GM23338 (cell line): ENCODE measurements at regions not wholly inside any gene's neighbourhood (a gene's known extent, or its start where the extent isn't known, plus 50 kb on each side); places are given as distances from the start of the nearest gene placed in this dataset.

ENCODE experiments used
- ATAC-seq: fragments of 200-7000 bp; cut with Tn5 transposase; 3 replicates; pipeline ENCODE4 v1.9.1; 2020
- DNase-seq: peaks from one replicate; pipeline ENCODE4 v3.0.0-alpha.2; 2015; ENCODE audit warnings: low spot score
- H2AFZ ChIP-seq: fragments of 200-600 bp; sonication (generic); 2 replicates; pipeline ENCODE4 v1.8.0; 2016; ENCODE audit warnings: antibody characterized with exemption, mild to moderate bottlenecking, moderate library complexity
- H3F3A ChIP-seq: fragments of 200-600 bp; sonication (generic); replicated peaks from 2 replicates; pipeline ENCODE4 v1.8.0; 2017; ENCODE audit warnings: antibody characterized with exemption, mixed run types, low read depth
- H3K27ac ChIP-seq: fragments of 200-600 bp; sonication (generic); 2 replicates; pipeline ENCODE4 v1.6.1; 2016; ENCODE audit warnings: low read depth
- H3K27me3 ChIP-seq: fragments of 200-600 bp; sonication (generic); 2 replicates; pipeline ENCODE4 v1.8.0; 2016; ENCODE audit warnings: mild to moderate bottlenecking, mixed run types, moderate library complexity; ENCODE audit not compliant: insufficient read depth
- H3K36me3 ChIP-seq: fragments of 200-600 bp; sonication (generic); 2 replicates; pipeline ENCODE4 v1.8.0; 2016; ENCODE audit warnings: mild to moderate bottlenecking; ENCODE audit not compliant: insufficient read depth
- H3K4me1 ChIP-seq: fragments of 200-600 bp; sonication (generic); 2 replicates; pipeline ENCODE4 v1.8.0; 2016; ENCODE audit warnings: mild to moderate bottlenecking, moderate library complexity; ENCODE audit not compliant: insufficient read depth
- H3K4me2 ChIP-seq: fragments of 200-600 bp; sonication (generic); 2 replicates; pipeline ENCODE4 v1.7.1; 2017; ENCODE audit warnings: mixed run types
- H3K4me3 ChIP-seq: fragments of 200-600 bp; sonication (generic); 2 replicates; pipeline ENCODE4 v1.6.1; 2016; ENCODE audit warnings: mixed run types
- H3K79me2 ChIP-seq: fragments of 200-600 bp; sonication (generic); replicated peaks from 2 replicates; pipeline ENCODE4 v1.8.0; 2017; ENCODE audit warnings: mild to moderate bottlenecking; ENCODE audit not compliant: insufficient read depth
- H3K9me2 ChIP-seq: fragments of 200-600 bp; sonication (generic); 2 replicates; pipeline ENCODE4 v1.8.0; 2017; ENCODE audit not compliant: insufficient read depth
- H4K20me1 ChIP-seq: fragments of 200-600 bp; sonication (generic); replicated peaks from 2 replicates; pipeline ENCODE4 v1.8.0; 2017; ENCODE audit warnings: mild to moderate bottlenecking; ENCODE audit not compliant: insufficient read depth
- H3K27ac Mint-ChIP-seq: 2 replicates; pipeline ENCODE4 v1.8.0; 2020; ENCODE audit warnings: inconsistent platforms, mild to moderate bottlenecking, moderate library complexity, mixed read lengths
- H3K27me3 Mint-ChIP-seq: 3 replicates; pipeline ENCODE4 v1.8.0; 2022; ENCODE audit warnings: low read depth, mild to moderate bottlenecking, moderate library complexity, mixed read lengths, inconsistent platforms; ENCODE audit not compliant: insufficient read depth, poor library complexity
- H3K36me3 Mint-ChIP-seq: 3 replicates; pipeline ENCODE4 v1.8.0; 2021; ENCODE audit warnings: low read depth, mild to moderate bottlenecking, inconsistent platforms, moderate library complexity, mixed read lengths
- H3K4me1 Mint-ChIP-seq: 3 replicates; pipeline ENCODE4 v1.8.0; 2020; ENCODE audit warnings: mild to moderate bottlenecking, inconsistent platforms, mixed read lengths
- H3K4me3 Mint-ChIP-seq: 3 replicates; pipeline ENCODE4 v1.8.0; 2021; ENCODE audit warnings: moderate library complexity, mild to moderate bottlenecking, inconsistent platforms, mixed read lengths
- H3K9me3 Mint-ChIP-seq: 3 replicates; pipeline ENCODE4 v1.8.0; 2020; ENCODE audit warnings: moderate library complexity, mild to moderate bottlenecking, inconsistent platforms, mixed read lengths
- CREB1 ChIP-seq: fragments of 250-450 bp; sonication (Bioruptor Pico); IDR thresholded peaks from 2 replicates; pipeline ENCODE4 v1.5.0; 2020; ENCODE audit warnings: low read depth, mild to moderate bottlenecking, moderate library complexity
- EZH2 ChIP-seq: fragments of 200-600 bp; sonication (generic); IDR thresholded peaks from one replicate; pipeline ENCODE4 v1.8.0; 2017; ENCODE audit warnings: antibody characterized with exemption, mild to moderate bottlenecking, low read depth; ENCODE audit not compliant: unreplicated experiment
- EZH2phosphoT487 ChIP-seq: fragments of 200-600 bp; sonication (generic); IDR thresholded peaks from one replicate; pipeline ENCODE4 v1.8.1; 2018; ENCODE audit warnings: antibody characterized with exemption; ENCODE audit not compliant: unreplicated experiment
- JUNB ChIP-seq: IDR thresholded peaks from one replicate; pipeline ENCODE4 v1.6.1; 2016; ENCODE audit warnings: antibody characterized with exemption; ENCODE audit not compliant: unreplicated experiment
- NANOG ChIP-seq: IDR thresholded peaks from 2 replicates; pipeline ENCODE4 v1.6.1; 2016; ENCODE audit warnings: antibody characterized with exemption, borderline replicate concordance
- POLR2AphosphoS5 ChIP-seq: IDR thresholded peaks from 2 replicates; pipeline ENCODE4 v1.6.1; 2016; ENCODE audit warnings: antibody characterized with exemption, low read depth
- STAT1 ChIP-seq: IDR thresholded peaks from one replicate; pipeline ENCODE4 v1.6.1; 2016; ENCODE audit warnings: antibody characterized with exemption; ENCODE audit not compliant: unreplicated experiment
- ZNF114 ChIP-seq: fragments of 250-450 bp; sonication (Bioruptor Pico); IDR thresholded peaks from 2 replicates; pipeline ENCODE4 v1.5.0; 2020; ENCODE audit warnings: mild to moderate bottlenecking, moderate library complexity
- ZNF331 ChIP-seq: fragments of 250-450 bp; sonication (Bioruptor Pico); IDR thresholded peaks from 2 replicates; pipeline ENCODE4 v1.5.0; 2020; ENCODE audit warnings: low read depth, mild to moderate bottlenecking, moderate library complexity
- TF ChIP-seq, protein P1 (sequence below): fragments of 250-450 bp; sonication (Bioruptor Pico); IDR thresholded peaks from 2 replicates; pipeline ENCODE4 v1.5.0; 2020; ENCODE audit warnings: mild to moderate bottlenecking, moderate library complexity
- TF ChIP-seq, protein P2 (sequence below), 2 experiments: fragments of 200-600 bp in 1 of 2; sonication (generic) in 1 of 2; conservative IDR thresholded peaks; 2 replicates each; pipeline versions ENCODE4 v1.5.1 to v1.6.1; 2016 to 2017; ENCODE audit warnings: antibody characterized with exemption in 2 of 2, low read depth in 2 of 2, mild to moderate bottlenecking in 2 of 2, moderate library complexity in 1 of 2
- TF ChIP-seq, protein P3 (sequence below): IDR thresholded peaks from one replicate; pipeline ENCODE4 v1.6.1; 2018; ENCODE audit warnings: antibody characterized with exemption; ENCODE audit not compliant: unreplicated experiment
- TF ChIP-seq, protein P4 (sequence below): IDR thresholded peaks from 2 replicates; pipeline ENCODE4 v1.6.1; 2016; ENCODE audit warnings: antibody characterized with exemption

DNA sequence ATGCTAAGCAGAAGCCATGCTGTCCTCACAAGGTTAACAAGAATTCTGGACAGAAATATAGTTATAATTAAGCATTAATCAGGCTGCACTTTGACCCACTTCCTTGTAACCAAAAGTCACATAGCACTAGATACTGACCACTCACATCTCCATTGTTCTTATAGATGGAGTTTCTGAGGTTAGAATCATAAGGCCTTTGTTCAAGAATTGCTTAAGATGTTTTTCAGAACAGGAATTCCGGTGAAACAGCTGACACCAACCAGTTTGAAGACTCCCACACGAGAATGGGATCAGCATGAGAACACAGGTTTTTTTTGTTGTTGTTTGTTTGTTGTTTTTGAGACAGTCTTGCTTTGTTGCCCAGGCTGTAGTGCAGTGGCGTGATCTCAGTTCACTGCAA is 488.3 kb upstream of the NRP1 start:
- ATAC-seq = no peak
- H3K36me3 ChIP-seq = no peaks in the 10 kb centered on the region
- Mint-ChIP-seq H3K9me3 (no peaks in the 10 kb centered on the region), H3K36me3 (no peaks in the 10 kb centered on the region), H3K4me3 (no peak overlapping the region), H3K4me1 (peaks cover 10% of the 10 kb centered on the region; the same call in 2 of the 3 replicates), H3K27me3 (peaks cover 8% of the 10 kb centered on the region), H3K27ac (no peak overlapping the region)
- H2AFZ ChIP-seq = peak overlapping the region; percentile 66; the same call in 1 of the 2 replicates
- DNase-seq = no peak
- H3F3A ChIP-seq = no peaks in the 10 kb centered on the region
- no peaks in the 10 kb centered on the region for H4K20me1 ChIP-seq
- TF ChIP-seq POLR2AphosphoS5 (no peak), JUNB (no peak), CREB1 (CRISPR knock-in tag) (no peak), EZH2phosphoT487 (no peak), ZNF114 (CRISPR knock-in tag) (no peak), NANOG (no peak), ZNF331 (CRISPR knock-in tag) (no peak), EZH2 (no peak), STAT1 (no peak)
- TF ChIP-seq, protein P1, sequence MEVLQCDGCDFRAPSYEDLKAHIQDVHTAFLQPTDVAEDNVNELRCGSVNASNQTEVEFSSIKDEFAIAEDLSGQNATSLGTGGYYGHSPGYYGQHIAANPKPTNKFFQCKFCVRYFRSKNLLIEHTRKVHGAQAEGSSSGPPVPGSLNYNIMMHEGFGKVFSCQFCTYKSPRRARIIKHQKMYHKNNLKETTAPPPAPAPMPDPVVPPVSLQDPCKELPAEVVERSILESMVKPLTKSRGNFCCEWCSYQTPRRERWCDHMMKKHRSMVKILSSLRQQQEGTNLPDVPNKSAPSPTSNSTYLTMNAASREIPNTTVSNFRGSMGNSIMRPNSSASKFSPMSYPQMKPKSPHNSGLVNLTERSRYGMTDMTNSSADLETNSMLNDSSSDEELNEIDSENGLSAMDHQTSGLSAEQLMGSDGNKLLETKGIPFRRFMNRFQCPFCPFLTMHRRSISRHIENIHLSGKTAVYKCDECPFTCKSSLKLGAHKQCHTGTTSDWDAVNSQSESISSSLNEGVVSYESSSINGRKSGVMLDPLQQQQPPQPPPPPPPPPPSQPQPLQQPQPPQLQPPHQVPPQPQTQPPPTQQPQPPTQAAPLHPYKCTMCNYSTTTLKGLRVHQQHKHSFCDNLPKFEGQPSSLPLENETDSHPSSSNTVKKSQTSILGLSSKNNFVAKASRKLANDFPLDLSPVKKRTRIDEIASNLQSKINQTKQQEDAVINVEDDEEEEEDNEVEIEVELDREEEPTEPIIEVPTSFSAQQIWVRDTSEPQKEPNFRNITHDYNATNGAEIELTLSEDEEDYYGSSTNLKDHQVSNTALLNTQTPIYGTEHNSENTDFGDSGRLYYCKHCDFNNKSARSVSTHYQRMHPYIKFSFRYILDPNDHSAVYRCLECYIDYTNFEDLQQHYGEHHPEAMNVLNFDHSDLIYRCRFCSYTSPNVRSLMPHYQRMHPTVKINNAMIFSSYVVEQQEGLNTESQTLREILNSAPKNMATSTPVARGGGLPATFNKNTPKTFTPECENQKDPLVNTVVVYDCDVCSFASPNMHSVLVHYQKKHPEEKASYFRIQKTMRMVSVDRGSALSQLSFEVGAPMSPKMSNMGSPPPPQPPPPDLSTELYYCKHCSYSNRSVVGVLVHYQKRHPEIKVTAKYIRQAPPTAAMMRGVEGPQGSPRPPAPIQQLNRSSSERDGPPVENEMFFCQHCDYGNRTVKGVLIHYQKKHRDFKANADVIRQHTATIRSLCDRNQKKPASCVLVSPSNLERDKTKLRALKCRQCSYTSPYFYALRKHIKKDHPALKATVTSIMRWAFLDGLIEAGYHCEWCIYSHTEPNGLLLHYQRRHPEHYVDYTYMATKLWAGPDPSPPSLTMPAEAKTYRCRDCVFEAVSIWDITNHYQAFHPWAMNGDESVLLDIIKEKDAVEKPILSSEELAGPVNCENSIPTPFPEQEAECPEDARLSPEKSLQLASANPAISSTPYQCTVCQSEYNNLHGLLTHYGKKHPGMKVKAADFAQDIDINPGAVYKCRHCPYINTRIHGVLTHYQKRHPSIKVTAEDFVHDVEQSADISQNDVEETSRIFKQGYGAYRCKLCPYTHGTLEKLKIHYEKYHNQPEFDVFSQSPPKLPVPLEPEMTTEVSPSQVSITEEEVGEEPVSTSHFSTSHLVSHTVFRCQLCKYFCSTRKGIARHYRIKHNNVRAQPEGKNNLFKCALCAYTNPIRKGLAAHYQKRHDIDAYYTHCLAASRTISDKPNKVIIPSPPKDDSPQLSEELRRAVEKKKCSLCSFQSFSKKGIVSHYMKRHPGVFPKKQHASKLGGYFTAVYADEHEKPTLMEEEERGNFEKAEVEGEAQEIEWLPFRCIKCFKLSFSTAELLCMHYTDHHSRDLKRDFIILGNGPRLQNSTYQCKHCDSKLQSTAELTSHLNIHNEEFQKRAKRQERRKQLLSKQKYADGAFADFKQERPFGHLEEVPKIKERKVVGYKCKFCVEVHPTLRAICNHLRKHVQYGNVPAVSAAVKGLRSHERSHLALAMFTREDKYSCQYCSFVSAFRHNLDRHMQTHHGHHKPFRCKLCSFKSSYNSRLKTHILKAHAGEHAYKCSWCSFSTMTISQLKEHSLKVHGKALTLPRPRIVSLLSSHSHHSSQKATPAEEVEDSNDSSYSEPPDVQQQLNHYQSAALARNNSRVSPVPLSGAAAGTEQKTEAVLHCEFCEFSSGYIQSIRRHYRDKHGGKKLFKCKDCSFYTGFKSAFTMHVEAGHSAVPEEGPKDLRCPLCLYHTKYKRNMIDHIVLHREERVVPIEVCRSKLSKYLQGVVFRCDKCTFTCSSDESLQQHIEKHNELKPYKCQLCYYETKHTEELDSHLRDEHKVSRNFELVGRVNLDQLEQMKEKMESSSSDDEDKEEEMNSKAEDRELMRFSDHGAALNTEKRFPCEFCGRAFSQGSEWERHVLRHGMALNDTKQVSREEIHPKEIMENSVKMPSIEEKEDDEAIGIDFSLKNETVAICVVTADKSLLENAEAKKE (CRISPR knock-in tag) = no peak
- TF ChIP-seq, protein P2, sequence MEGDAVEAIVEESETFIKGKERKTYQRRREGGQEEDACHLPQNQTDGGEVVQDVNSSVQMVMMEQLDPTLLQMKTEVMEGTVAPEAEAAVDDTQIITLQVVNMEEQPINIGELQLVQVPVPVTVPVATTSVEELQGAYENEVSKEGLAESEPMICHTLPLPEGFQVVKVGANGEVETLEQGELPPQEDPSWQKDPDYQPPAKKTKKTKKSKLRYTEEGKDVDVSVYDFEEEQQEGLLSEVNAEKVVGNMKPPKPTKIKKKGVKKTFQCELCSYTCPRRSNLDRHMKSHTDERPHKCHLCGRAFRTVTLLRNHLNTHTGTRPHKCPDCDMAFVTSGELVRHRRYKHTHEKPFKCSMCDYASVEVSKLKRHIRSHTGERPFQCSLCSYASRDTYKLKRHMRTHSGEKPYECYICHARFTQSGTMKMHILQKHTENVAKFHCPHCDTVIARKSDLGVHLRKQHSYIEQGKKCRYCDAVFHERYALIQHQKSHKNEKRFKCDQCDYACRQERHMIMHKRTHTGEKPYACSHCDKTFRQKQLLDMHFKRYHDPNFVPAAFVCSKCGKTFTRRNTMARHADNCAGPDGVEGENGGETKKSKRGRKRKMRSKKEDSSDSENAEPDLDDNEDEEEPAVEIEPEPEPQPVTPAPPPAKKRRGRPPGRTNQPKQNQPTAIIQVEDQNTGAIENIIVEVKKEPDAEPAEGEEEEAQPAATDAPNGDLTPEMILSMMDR (conservative IDR thresholded peaks at IDR 0.05; ENCODE audit: low read depth in 2 of 2) = no peak
- TF ChIP-seq, protein P3, sequence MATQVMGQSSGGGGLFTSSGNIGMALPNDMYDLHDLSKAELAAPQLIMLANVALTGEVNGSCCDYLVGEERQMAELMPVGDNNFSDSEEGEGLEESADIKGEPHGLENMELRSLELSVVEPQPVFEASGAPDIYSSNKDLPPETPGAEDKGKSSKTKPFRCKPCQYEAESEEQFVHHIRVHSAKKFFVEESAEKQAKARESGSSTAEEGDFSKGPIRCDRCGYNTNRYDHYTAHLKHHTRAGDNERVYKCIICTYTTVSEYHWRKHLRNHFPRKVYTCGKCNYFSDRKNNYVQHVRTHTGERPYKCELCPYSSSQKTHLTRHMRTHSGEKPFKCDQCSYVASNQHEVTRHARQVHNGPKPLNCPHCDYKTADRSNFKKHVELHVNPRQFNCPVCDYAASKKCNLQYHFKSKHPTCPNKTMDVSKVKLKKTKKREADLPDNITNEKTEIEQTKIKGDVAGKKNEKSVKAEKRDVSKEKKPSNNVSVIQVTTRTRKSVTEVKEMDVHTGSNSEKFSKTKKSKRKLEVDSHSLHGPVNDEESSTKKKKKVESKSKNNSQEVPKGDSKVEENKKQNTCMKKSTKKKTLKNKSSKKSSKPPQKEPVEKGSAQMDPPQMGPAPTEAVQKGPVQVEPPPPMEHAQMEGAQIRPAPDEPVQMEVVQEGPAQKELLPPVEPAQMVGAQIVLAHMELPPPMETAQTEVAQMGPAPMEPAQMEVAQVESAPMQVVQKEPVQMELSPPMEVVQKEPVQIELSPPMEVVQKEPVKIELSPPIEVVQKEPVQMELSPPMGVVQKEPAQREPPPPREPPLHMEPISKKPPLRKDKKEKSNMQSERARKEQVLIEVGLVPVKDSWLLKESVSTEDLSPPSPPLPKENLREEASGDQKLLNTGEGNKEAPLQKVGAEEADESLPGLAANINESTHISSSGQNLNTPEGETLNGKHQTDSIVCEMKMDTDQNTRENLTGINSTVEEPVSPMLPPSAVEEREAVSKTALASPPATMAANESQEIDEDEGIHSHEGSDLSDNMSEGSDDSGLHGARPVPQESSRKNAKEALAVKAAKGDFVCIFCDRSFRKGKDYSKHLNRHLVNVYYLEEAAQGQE = no peak
- TF ChIP-seq, protein P4, sequence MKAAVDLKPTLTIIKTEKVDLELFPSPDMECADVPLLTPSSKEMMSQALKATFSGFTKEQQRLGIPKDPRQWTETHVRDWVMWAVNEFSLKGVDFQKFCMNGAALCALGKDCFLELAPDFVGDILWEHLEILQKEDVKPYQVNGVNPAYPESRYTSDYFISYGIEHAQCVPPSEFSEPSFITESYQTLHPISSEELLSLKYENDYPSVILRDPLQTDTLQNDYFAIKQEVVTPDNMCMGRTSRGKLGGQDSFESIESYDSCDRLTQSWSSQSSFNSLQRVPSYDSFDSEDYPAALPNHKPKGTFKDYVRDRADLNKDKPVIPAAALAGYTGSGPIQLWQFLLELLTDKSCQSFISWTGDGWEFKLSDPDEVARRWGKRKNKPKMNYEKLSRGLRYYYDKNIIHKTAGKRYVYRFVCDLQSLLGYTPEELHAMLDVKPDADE = no peak
- H3K9me2 ChIP-seq = 0 out of 2 replicates have a peak, but pooled peaks cover 8% of the 10 kb centered on the region
- H3K4me3 ChIP-seq = no peak overlapping the region
- no peak overlapping the region for H3K4me2 ChIP-seq
- H3K27ac ChIP-seq = no peak overlapping the region
- H3K27me3 ChIP-seq = no peaks in the 10 kb centered on the region
- H3K4me1 ChIP-seq = peaks cover 8% of the 10 kb centered on the region; the same call in 1 of the 2 replicates
- H3K79me2 ChIP-seq = no peaks in the 10 kb centered on the region
